GM18526 (cell line): ENCODE measurements at regions not wholly inside any gene's neighbourhood (a gene's known extent, or its start where the extent isn't known, plus 50 kb on each side); places are given as distances from the start of the nearest gene placed in this dataset.

ENCODE experiments used
- POLR2A ChIP-seq: IDR thresholded peaks from 3 replicates; pipeline ENCODE4 v1.6.1; 2011; ENCODE audit not compliant: insufficient read length; ENCODE audit errors: extremely low read depth

GRCh38 chrX:39492497-39493162 is 605.1 kb downstream of the BCOR start:
- TF ChIP-seq POLR2A: no peak

- no peak for TF ChIP-seq POLR2A
Observed at GRCh38 chrX:39493168-39493567, 604.6 kb downstream of the BCOR start.

DNA sequence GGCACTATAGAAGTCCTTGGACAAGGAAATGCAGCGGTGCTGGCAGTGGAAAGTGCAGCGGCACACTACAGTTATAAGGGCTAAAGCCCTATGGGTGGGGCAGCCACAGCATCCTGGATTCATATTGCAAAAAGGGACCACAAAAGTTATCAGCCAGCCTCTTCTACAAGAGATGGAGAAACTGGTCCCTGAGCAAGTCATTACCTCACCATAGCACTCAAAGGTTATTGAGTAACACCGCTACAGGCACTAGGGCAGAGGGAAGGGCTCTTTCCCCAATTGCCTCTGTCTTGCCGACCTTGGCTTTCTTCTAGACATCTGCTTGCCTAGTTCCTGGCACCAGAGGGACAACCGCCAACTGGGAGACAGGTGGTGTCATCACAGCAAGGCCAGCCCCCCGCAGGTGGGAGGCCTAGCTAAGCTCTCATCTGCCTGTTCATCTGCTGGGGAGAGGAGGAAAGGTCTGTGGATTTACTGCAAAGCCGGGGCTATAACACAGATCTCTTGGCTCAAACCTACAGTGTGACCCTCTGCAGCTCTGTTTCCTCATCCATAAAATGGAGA is 600.0 kb downstream of the BCOR start:
- no peak for TF ChIP-seq POLR2A

DNA sequence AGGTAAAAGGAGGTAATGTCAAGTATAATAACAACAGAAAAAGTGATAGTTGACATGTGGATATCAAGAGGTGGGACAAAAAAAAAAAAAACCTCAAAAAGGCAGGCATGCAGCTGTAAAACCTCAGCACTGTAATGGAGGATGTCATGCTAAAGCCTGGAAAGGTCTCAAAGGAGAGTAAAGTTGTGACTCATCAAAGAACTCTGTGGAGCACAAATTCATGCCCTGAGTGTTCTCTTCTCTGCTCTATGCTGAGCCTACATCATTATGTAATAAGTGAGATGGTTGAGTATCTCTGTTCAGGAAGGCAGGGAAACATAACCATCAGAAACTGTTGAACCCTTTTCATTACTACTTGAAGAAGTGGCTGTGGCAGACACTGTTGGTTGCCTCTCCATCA is 597.8 kb downstream of the BCOR start:
- TF ChIP-seq POLR2A: no peak

GRCh38 chrX:39501822-39502221 is 595.9 kb downstream of the BCOR start:
- no peak for TF ChIP-seq POLR2A

DNA sequence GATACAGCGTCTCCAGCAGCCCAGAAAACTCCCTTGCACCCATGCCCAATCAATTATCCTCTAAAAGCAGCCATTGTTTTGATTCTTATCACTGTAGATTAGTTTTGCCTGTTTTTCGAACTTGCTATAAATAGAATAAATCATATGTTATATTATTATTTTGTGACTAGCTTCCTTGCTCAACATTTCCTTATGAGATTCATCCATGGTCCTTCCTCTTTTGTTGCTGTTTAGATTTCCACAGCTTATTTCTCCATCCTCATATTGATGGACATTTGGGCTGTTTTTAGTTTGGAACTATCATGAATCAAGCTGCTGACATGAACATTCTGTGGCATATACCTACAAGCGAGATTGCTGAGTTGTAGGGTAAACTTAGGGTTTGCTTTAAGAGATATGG is 595.3 kb downstream of the BCOR start:
- TF ChIP-seq POLR2A: no peak

DNA sequence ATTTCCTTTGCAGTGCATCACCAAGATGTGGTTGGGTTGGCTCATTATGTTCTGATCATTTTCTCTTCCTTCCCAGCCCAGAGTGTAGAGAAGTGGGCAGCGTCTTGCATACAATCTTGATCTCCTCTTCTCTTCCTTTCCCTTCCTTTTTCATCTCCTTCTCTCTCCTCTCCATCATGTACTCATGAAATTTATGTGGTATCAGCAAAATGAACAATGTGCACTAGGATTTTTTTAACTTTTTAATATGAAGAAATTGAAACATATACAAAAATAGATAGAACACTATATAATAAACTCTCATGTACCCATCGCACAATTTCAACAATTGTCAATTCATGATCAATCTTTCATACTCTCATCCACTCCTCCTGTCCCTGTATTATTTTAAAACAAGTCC is 593.5 kb downstream of the BCOR start:
- no peak for TF ChIP-seq POLR2A

- TF ChIP-seq POLR2A: no peak
Observed at GRCh38 chrX:39504850-39505259, 592.9 kb downstream of the BCOR start.

DNA sequence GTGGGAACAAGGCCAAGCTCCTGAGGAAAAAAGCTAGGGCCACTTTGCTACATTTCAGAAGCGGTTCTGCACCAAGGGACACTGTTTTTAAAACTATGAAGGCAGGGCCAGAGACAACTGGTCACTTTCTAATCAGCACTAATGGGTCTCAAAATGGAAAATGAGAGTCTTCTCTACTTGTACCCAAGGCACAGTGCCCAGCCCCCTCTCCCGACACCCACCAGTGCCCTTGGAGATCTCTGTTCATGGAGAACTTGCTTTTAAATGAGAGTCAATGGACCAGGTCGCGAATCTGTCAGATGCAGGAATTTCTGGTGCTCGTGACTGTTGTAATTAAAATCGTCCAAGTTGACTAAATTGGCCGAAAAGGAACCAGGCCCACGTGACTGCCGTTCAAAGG is 591.6 kb downstream of the BCOR start:
- TF ChIP-seq POLR2A: no peak

DNA sequence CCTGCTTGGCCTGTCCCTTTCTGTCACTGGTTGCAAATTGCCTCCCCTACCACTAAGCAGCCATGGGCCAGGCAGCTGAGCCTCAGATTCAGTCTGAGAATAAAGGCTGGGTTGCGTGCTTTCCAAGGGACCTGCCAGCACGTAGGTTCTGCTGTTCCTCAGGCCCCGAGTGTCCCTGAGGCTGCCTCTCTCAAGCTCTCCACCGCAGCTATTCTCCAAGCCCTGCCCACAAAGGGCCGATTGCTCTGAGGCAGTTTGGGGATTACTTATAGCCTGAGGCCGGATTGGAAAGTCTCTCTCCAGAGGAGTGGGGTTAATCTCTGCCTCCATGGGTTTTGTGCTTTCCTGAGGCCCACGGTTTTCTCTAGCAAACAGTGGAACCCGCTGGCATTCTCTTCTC is 590.7 kb downstream of the BCOR start:
- TF ChIP-seq POLR2A: no peak

DNA sequence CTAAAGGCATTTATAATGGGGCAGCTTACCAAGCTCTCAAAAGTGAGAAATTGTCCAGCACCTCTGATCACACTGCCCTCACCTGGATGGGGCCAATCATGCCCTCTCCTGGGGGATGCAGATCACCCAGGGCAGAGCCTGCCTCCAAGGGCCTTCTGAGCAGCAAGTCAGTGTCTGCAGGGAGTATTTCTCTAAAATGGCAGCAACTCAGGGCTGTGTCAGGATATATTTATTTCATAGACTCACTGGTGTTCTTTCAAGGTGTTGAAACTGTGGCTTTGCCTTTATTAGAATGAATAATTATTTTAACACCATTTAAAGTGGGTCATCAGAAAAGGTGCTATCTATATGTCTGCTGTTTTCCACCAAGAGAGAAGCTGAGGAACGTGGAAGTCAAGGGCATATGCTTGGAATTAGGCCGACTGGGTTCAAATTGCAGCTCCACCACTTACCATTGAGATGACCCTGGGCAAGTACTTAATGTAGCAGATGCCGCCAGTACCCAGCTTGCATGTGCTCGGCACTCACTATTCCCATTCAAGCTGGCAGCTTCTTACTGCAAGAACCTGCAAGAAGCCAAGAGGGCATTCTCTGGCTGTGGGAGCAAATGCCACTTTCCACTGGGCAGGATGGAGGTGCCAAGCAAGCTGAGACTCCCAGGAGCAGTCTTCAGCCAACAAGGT is 590.0 kb downstream of the BCOR start:
- no peak for TF ChIP-seq POLR2A

DNA sequence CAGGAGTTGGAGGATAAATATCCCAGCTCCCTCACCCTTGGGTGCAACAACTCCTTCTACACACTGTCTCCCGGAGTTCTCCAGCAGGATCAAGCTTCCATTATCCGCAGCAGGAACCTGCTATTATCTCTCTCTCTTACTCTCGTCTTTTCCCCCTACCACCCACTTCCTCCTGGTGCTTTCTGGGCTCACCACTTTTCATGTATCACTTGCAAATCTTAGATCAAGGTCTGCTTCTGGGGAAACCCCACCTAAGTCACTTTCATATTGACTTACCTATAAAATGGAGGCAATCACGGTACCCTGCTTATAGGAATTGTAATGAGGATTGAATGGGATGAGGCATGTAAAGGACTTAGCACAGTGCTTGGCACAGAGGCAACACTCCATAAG is 589.5 kb downstream of the BCOR start:
- TF ChIP-seq POLR2A: no peak

GRCh38 chrX:39509157-39509556 is 588.6 kb downstream of the BCOR start:
- no peak for TF ChIP-seq POLR2A

DNA sequence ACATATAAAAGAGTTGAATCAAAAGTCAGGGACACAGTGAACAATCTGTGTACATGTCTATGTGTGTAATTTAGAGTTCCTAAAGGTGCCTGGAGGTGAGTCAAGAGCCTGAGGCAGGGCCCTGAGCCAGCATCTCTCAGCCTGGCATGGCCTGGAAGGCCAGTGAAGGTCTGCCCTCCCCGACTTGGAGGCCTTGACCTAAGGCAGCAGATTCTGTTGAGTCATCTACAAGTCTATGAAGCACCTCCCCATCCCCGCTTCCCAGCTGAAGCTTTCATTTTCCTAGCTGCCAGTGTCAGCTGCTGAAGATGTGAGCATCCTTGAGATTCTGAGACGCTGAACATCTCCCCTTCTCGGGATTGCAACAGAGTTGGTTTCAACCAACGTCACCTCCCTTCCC is 583.9 kb downstream of the BCOR start:
- TF ChIP-seq POLR2A: no peak

GRCh38 chrX:39514801-39515200 is 583.0 kb downstream of the BCOR start:
- no peak for TF ChIP-seq POLR2A

DNA sequence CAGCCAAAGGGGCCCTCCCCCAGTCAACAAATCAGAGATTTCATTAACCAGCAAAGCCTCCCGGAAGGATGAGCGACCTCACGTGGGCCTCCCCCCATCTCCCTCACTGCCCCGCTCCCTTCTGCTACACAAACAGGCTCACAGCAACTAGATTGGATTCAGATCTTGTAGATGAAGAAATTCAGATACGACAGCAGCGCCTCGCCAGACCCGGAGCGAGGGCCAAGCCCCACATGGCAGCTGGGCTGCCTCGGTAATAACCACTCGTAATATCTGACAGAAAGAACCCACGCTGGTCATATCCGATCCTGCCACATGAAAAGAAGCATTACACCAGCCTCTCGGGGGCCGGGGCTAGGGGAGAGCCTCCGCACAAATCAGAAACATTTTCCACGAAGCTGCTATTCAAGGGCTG is 581.3 kb downstream of the BCOR start:
- TF ChIP-seq POLR2A: no peak
